Activated CD4-positive, alpha-beta T cell treated with anti-CD3 and anti-CD28 coated beads, Interleukin-2, amount 50 U/mL, for 1 hour (primary cell): ENCODE measurements at regions not wholly inside any gene's neighbourhood (a gene's known extent, or its start where the extent isn't known, plus 50 kb on each side); places are given as distances from the start of the nearest gene placed in this dataset.
"Not testable (repeated sequence)": the region's sequence is repeated elsewhere in the genome, so short reads cannot be mapped to it uniquely, and the experiment has no call there.

ENCODE experiments used
- DNase-seq: peaks from one replicate; pipeline ENCODE4 v3.0.0-alpha.2; 2020

GRCh38 chr6:142637624-142638351 is 307.2 kb downstream of the HIVEP2 start:
- no peak for DNase-seq

GRCh38 chr6:142642651-142643050 is 302.3 kb downstream of the HIVEP2 start:
- no peak for DNase-seq

- DNase-seq, result no peak
Observed at GRCh38 chr6:142644866-142645265, 300.1 kb downstream of the HIVEP2 start.

GRCh38 chr6:142645663-142646062 is 299.3 kb downstream of the HIVEP2 start:
- no peak for DNase-seq

- DNase-seq, result no peak
Observed at GRCh38 chr6:142647449-142648035, 297.4 kb downstream of the HIVEP2 start.

GRCh38 chr6:142648036-142648451 is 296.9 kb downstream of the HIVEP2 start:
- DNase-seq, result no peak

GRCh38 chr6:142648526-142648925 is 296.4 kb downstream of the HIVEP2 start:
- no peak for DNase-seq

GRCh38 chr6:142649438-142650234 is 295.3 kb downstream of the HIVEP2 start:
- DNase-seq, result not testable (repeated sequence)

GRCh38 chr6:142651384-142651783 is 293.6 kb downstream of the HIVEP2 start:
- DNase-seq, result no peak

- no peak for DNase-seq
Observed at GRCh38 chr6:142653710-142654420, 291.1 kb downstream of the HIVEP2 start.

- no peak for DNase-seq
Observed at GRCh38 chr6:142659661-142660060, 285.3 kb downstream of the HIVEP2 start.

- DNase-seq, result no peak
Observed at GRCh38 chr6:142665393-142665792, 279.6 kb downstream of the HIVEP2 start.

- DNase-seq, result no peak
Observed at GRCh38 chr6:142666599-142667185, 278.3 kb downstream of the HIVEP2 start.

- DNase-seq, result no peak
Observed at GRCh38 chr6:142669471-142670351, 275.3 kb downstream of the HIVEP2 start.

GRCh38 chr6:142671791-142672190 is 273.2 kb downstream of the HIVEP2 start:
- no peak for DNase-seq

- no peak for DNase-seq
Observed at GRCh38 chr6:142675517-142675916, 269.5 kb downstream of the HIVEP2 start.

GRCh38 chr6:142676027-142676443 is 268.9 kb downstream of the HIVEP2 start:
- DNase-seq, result no peak

GRCh38 chr6:142676647-142677192 is 268.3 kb downstream of the HIVEP2 start:
- no peak for DNase-seq

GRCh38 chr6:142679907-142680700 is 264.9 kb downstream of the HIVEP2 start:
- DNase-seq, result peak; percentile 8

- no peak for DNase-seq
Observed at GRCh38 chr6:142681099-142681498, 263.9 kb downstream of the HIVEP2 start.

GRCh38 chr6:142682985-142683384 is 262.0 kb downstream of the HIVEP2 start:
- DNase-seq, result no peak
